ENCODE measurements at regions not wholly inside any gene's neighbourhood (a gene's known extent, or its start where the extent isn't known, plus 50 kb on each side); places are given as distances from the start of the nearest gene placed in this dataset.
A peak's percentile ranks its signal among the peaks of the same experiment; 100 is the strongest.

- no peaks in the 10 kb centered on the region for H3K36me3 Mint-ChIP-seq (ENCODE audit: low read depth, unreplicated experiment)
- no peak overlapping the region for H3K4me3 ChIP-seq (ENCODE audit: insufficient read depth, low read depth, low read length)
- no peaks in the 10 kb centered on the region for H3K27me3 ChIP-seq (ENCODE audit: insufficient read depth, low read length)
- FAIRE-seq (no peak), DNase-seq (ENCODE audit: low read depth) (no peak)
- no peaks in the 10 kb centered on the region for H3K36me3 ChIP-seq (ENCODE audit: insufficient read depth, low read length)
- H3K9ac ChIP-seq (ENCODE audit: low read length): no peak overlapping the region
- no peaks in the 10 kb centered on the region for H3K4me1 Mint-ChIP-seq (ENCODE audit: low read depth, unreplicated experiment)
- H3K9me3 Mint-ChIP-seq (ENCODE audit: unreplicated experiment): peaks cover 18% of the 10 kb centered on the region
- no peaks in the 10 kb centered on the region for H3K27me3 Mint-ChIP-seq (ENCODE audit: low read depth, unreplicated experiment)
- no peak for TF ChIP-seq CTCF (IDR thresholded peaks at IDR 0.05; ENCODE audit: insufficient read depth, low read depth, low read length)
- no peak for TF ChIP-seq EZH2 (IDR thresholded peaks at IDR 0.05; ENCODE audit: insufficient read depth, low read length)
- no peaks in the 10 kb centered on the region for H3K4me1 ChIP-seq (ENCODE audit: insufficient read depth, low read length)
- peaks cover 5% of the 10 kb centered on the region for H3K9me3 ChIP-seq (ENCODE audit: insufficient read depth, low read depth, low read length)
- no peaks in the 10 kb centered on the region for H4K20me1 ChIP-seq (ENCODE audit: insufficient read depth, low read length)
- H3K27ac ChIP-seq (ENCODE audit: low read depth, low read length): no peak overlapping the region
- no peaks in the 10 kb centered on the region for H3K79me2 ChIP-seq (ENCODE audit: insufficient read depth, low read length)
- H2AFZ ChIP-seq (ENCODE audit: low read depth, low read length): no peak overlapping the region
- H3K27ac Mint-ChIP-seq (ENCODE audit: unreplicated experiment): no peak overlapping the region
- no peak overlapping the region for H3K4me2 ChIP-seq (ENCODE audit: low read length)
- H3K4me3 Mint-ChIP-seq (ENCODE audit: unreplicated experiment): no peak overlapping the region
Observed at GRCh38 chr3:31028766-31029165, 134.3 kb upstream of the GADL1 start.

GRCh38 chr3:31029706-31030105 lies 135.2 kb upstream of the GADL1 start:
- Mint-ChIP-seq H3K36me3 (ENCODE audit: low read depth, unreplicated experiment) (no peaks in the 10 kb centered on the region), H3K4me3 (ENCODE audit: unreplicated experiment) (no peak overlapping the region), H3K27me3 (ENCODE audit: low read depth, unreplicated experiment) (no peaks in the 10 kb centered on the region), H3K27ac (ENCODE audit: unreplicated experiment) (no peak overlapping the region), H3K9me3 (ENCODE audit: unreplicated experiment) (peaks cover 18% of the 10 kb centered on the region), H3K4me1 (ENCODE audit: low read depth, unreplicated experiment) (no peaks in the 10 kb centered on the region)
- no peaks in the 10 kb centered on the region for H3K4me1 ChIP-seq (ENCODE audit: insufficient read depth, low read length)
- DNase-seq (ENCODE audit: low read depth) (no peak), FAIRE-seq (no peak)
- H3K4me3 ChIP-seq (ENCODE audit: insufficient read depth, low read depth, low read length): no peak overlapping the region
- H3K27me3 ChIP-seq (ENCODE audit: insufficient read depth, low read length): no peaks in the 10 kb centered on the region
- H4K20me1 ChIP-seq (ENCODE audit: insufficient read depth, low read length): no peaks in the 10 kb centered on the region
- H3K36me3 ChIP-seq (ENCODE audit: insufficient read depth, low read length): no peaks in the 10 kb centered on the region
- no peak overlapping the region for H3K9ac ChIP-seq (ENCODE audit: low read length)
- TF ChIP-seq CTCF (IDR thresholded peaks at IDR 0.05; ENCODE audit: insufficient read depth, low read depth, low read length): no peak
- TF ChIP-seq EZH2 (IDR thresholded peaks at IDR 0.05; ENCODE audit: insufficient read depth, low read length): no peak
- H3K79me2 ChIP-seq (ENCODE audit: insufficient read depth, low read length): no peaks in the 10 kb centered on the region
- peaks cover 5% of the 10 kb centered on the region for H3K9me3 ChIP-seq (ENCODE audit: insufficient read depth, low read depth, low read length)
- no peak overlapping the region for H3K27ac ChIP-seq (ENCODE audit: low read depth, low read length)
- H2AFZ ChIP-seq (ENCODE audit: low read depth, low read length): no peak overlapping the region
- no peak overlapping the region for H3K4me2 ChIP-seq (ENCODE audit: low read length)

GRCh38 chr3:31035681-31036080 lies 141.2 kb upstream of the GADL1 start:
- H3K4me3 ChIP-seq (ENCODE audit: insufficient read depth, low read depth, low read length): no peak overlapping the region
- no peaks in the 10 kb centered on the region for H3K36me3 Mint-ChIP-seq (ENCODE audit: low read depth, unreplicated experiment)
- H2AFZ ChIP-seq (ENCODE audit: low read depth, low read length): no peak overlapping the region
- H3K9me3 ChIP-seq (ENCODE audit: insufficient read depth, low read depth, low read length): no peaks in the 10 kb centered on the region
- DNase-seq (ENCODE audit: low read depth): peak; percentile 86
- H3K4me3 Mint-ChIP-seq (ENCODE audit: unreplicated experiment): no peak overlapping the region
- no peaks in the 10 kb centered on the region for H3K79me2 ChIP-seq (ENCODE audit: insufficient read depth, low read length)
- no peaks in the 10 kb centered on the region for H3K27me3 ChIP-seq (ENCODE audit: insufficient read depth, low read length)
- H4K20me1 ChIP-seq (ENCODE audit: insufficient read depth, low read length): no peaks in the 10 kb centered on the region
- H3K4me1 ChIP-seq (ENCODE audit: insufficient read depth, low read length): peaks cover 5% of the 10 kb centered on the region
- peaks cover 2% of the 10 kb centered on the region for H3K9me3 Mint-ChIP-seq (ENCODE audit: unreplicated experiment)
- no peak for FAIRE-seq
- no peak overlapping the region for H3K4me2 ChIP-seq (ENCODE audit: low read length)
- H3K9ac ChIP-seq (ENCODE audit: low read length): no peak overlapping the region
- H3K27ac ChIP-seq (ENCODE audit: low read depth, low read length): no peak overlapping the region
- TF ChIP-seq EZH2 (IDR thresholded peaks at IDR 0.05; ENCODE audit: insufficient read depth, low read length): no peak
- no peak for TF ChIP-seq CTCF (IDR thresholded peaks at IDR 0.05; ENCODE audit: insufficient read depth, low read depth, low read length)
- no peak overlapping the region for H3K27ac Mint-ChIP-seq (ENCODE audit: unreplicated experiment)
- H3K27me3 Mint-ChIP-seq (ENCODE audit: low read depth, unreplicated experiment): no peaks in the 10 kb centered on the region
- no peaks in the 10 kb centered on the region for H3K36me3 ChIP-seq (ENCODE audit: insufficient read depth, low read length)
- H3K4me1 Mint-ChIP-seq (ENCODE audit: low read depth, unreplicated experiment): peaks cover 21% of the 10 kb centered on the region
